HEK293 (cell line): ENCODE measurements at regions not wholly inside any gene's neighbourhood (a gene's known extent, or its start where the extent isn't known, plus 50 kb on each side); places are given as distances from the start of the nearest gene placed in this dataset.

ENCODE experiments used
- CTCF ChIA-PET: fragments of 350-600 bp; formaldehyde crosslinking; extraction: SDS; loops from one replicate; lab custom pipeline; 2021; ENCODE audit warnings: antibody characterized with exemption; lab: Yijun Ruan, JAX
- POLR2A ChIA-PET: fragments of 300-600 bp; formaldehyde crosslinking; extraction: SDS; loops from one replicate; lab custom pipeline; 2020; ENCODE audit warnings: antibody characterized with exemption, inconsistent platforms; lab: Yijun Ruan, JAX
- H3K27ac ChIP-seq: fragments of 200-500 bp; sonication (Bioruptor generic); 2 replicates; pipeline ENCODE4 v1.5.1; 2014; ENCODE audit warnings: low read depth, low read length, control low read depth, inconsistent platforms; ENCODE audit errors: extremely low read depth
- H3K36me3 ChIP-seq, 2 experiments: fragments of 200-500 bp in 1 of 2; sonication (Bioruptor generic) in 1 of 2; 1 replicate in 1 of 2; 2 replicates in 1 of 2; pipeline ENCODE4 v1.5.1; 2014 to 2017; ENCODE audit warnings: inconsistent platforms in 2 of 2, low read length in 2 of 2; ENCODE audit not compliant: control insufficient read depth in 2 of 2, insufficient read depth in 1 of 2
- H3K4me1 ChIP-seq: fragments of 200-500 bp; sonication (Bioruptor generic); 2 replicates; pipeline ENCODE4 v1.5.1; 2014; ENCODE audit warnings: mild to moderate bottlenecking, low read length, inconsistent platforms; ENCODE audit not compliant: control insufficient read depth, insufficient read depth
- H3K4me3 ChIP-seq: 2 replicates; pipeline ENCODE4 v1.5.1; 2011; ENCODE audit warnings: low read depth, mild to moderate bottlenecking, control low read depth, low read length, moderate library complexity
- H3K9me3 ChIP-seq: fragments of 200-500 bp; sonication (Bioruptor generic); 2 replicates; pipeline ENCODE4 v1.5.1; 2014; ENCODE audit warnings: low read depth, low read length, inconsistent platforms; ENCODE audit not compliant: control insufficient read depth, insufficient read depth
- GFI1B ChIP-seq: fragments of 450-650 bp; formaldehyde crosslinking; IDR thresholded peaks from 2 replicates; pipeline ENCODE4 v1.5.1; 2016; ENCODE audit warnings: missing biosample characterization, missing genetic modification characterization
- GLI4 ChIP-seq: fragments of 450-650 bp; formaldehyde crosslinking; IDR thresholded peaks from 2 replicates; pipeline ENCODE4 v1.5.1; 2016; ENCODE audit warnings: missing biosample characterization, missing genetic modification characterization
- GLIS2 ChIP-seq: fragments of 450-650 bp; formaldehyde crosslinking; IDR thresholded peaks from 2 replicates; pipeline ENCODE4 v1.5.1; 2016; ENCODE audit warnings: missing biosample characterization, missing genetic modification characterization
- HOXA7 ChIP-seq: sonication (generic); formaldehyde crosslinking; IDR thresholded peaks from 2 replicates; pipeline ENCODE4 v1.8.1; 2022; ENCODE audit warnings: missing genetic modification reagents, borderline replicate concordance
- KLF10 ChIP-seq: fragments of 450-650 bp; IDR thresholded peaks from 2 replicates; pipeline ENCODE4 v1.5.1; 2018; ENCODE audit warnings: missing biosample characterization, mild to moderate bottlenecking, missing genetic modification characterization
- REPIN1 ChIP-seq: fragments of 450-650 bp; formaldehyde crosslinking; IDR thresholded peaks from 2 replicates; pipeline ENCODE4 v1.5.1; 2017; ENCODE audit warnings: missing biosample characterization, missing genetic modification characterization, low read depth
- YY1 ChIP-seq: fragments of 450-650 bp; formaldehyde crosslinking; IDR thresholded peaks from 2 replicates; pipeline ENCODE4 v1.5.1; 2018; ENCODE audit warnings: missing biosample characterization, missing genetic modification characterization
- ZBTB21 ChIP-seq: fragments of 450-650 bp; formaldehyde crosslinking; IDR thresholded peaks from 2 replicates; pipeline ENCODE4 v1.5.1; 2017; ENCODE audit warnings: missing biosample characterization, missing genetic modification characterization
- ZBTB48 ChIP-seq: fragments of 450-650 bp; formaldehyde crosslinking; IDR thresholded peaks from 2 replicates; pipeline ENCODE4 v1.5.1; 2016; ENCODE audit warnings: missing biosample characterization, missing genetic modification characterization
- ZFP69B ChIP-seq: fragments of 450-650 bp; formaldehyde crosslinking; IDR thresholded peaks from 2 replicates; pipeline ENCODE4 v1.5.1; 2016; ENCODE audit warnings: missing biosample characterization, missing genetic modification characterization
- ZNF148 ChIP-seq: fragments of 450-650 bp; formaldehyde crosslinking; IDR thresholded peaks from 2 replicates; pipeline ENCODE4 v1.5.0; 2017; ENCODE audit warnings: missing biosample characterization, missing genetic modification characterization, borderline replicate concordance
- ZNF266 ChIP-seq: fragments of 450-650 bp; formaldehyde crosslinking; IDR thresholded peaks from 2 replicates; pipeline ENCODE4 v1.5.1; 2016; ENCODE audit warnings: missing biosample characterization, missing genetic modification characterization, low read depth
- ZNF311 ChIP-seq: fragments of 450-650 bp; formaldehyde crosslinking; IDR thresholded peaks from 2 replicates; pipeline ENCODE4 v1.5.1; 2017; ENCODE audit warnings: missing biosample characterization, missing genetic modification characterization, borderline replicate concordance
- ZNF514 ChIP-seq: fragments of 450-650 bp; formaldehyde crosslinking; IDR thresholded peaks from 2 replicates; pipeline ENCODE4 v1.5.1; 2016; ENCODE audit warnings: missing biosample characterization, missing genetic modification characterization
- ZNF544 ChIP-seq: fragments of 450-650 bp; formaldehyde crosslinking; IDR thresholded peaks from 2 replicates; pipeline ENCODE4 v1.5.0; 2017; ENCODE audit warnings: missing biosample characterization, missing genetic modification characterization
- ZNF600 ChIP-seq: fragments of 450-650 bp; formaldehyde crosslinking; IDR thresholded peaks from 2 replicates; pipeline ENCODE4 v1.5.1; 2016; ENCODE audit warnings: missing biosample characterization, missing genetic modification characterization
- ZNF621 ChIP-seq: fragments of 450-650 bp; formaldehyde crosslinking; IDR thresholded peaks from 2 replicates; pipeline ENCODE4 v1.5.1; 2017; ENCODE audit warnings: missing biosample characterization, missing genetic modification characterization
- ZNF624 ChIP-seq: fragments of 450-650 bp; formaldehyde crosslinking; IDR thresholded peaks from 2 replicates; pipeline ENCODE4 v1.5.1; 2017; ENCODE audit warnings: missing biosample characterization, missing genetic modification characterization
- TF ChIP-seq, protein P1 (sequence below): fragments of 450-650 bp; formaldehyde crosslinking; IDR thresholded peaks from 2 replicates; pipeline ENCODE4 v1.5.1; 2016; ENCODE audit warnings: missing biosample characterization, missing genetic modification characterization
- TF ChIP-seq, protein P2 (sequence below): fragments of 450-650 bp; formaldehyde crosslinking; IDR thresholded peaks from 2 replicates; pipeline ENCODE4 v1.5.1; 2016; ENCODE audit warnings: missing biosample characterization, missing genetic modification characterization
- TF ChIP-seq, protein P3 (sequence below): fragments of 450-650 bp; formaldehyde crosslinking; IDR thresholded peaks from 2 replicates; pipeline ENCODE4 v1.5.1; 2016; ENCODE audit warnings: missing biosample characterization, missing genetic modification characterization

- Histone ChIP-seq H3K36me3 (no peaks in the 10 kb centered on the region), H3K9me3 (no peaks in the 10 kb centered on the region), H3K27ac (no peak overlapping the region), H3K4me3 (no peak overlapping the region), H3K4me1 (no peaks in the 10 kb centered on the region)
- TF ChIP-seq ZNF600 (tag by site-specific recombination) (no peak), ZNF621 (no peak), GFI1B (no peak), REPIN1 (tag by site-specific recombination) (no peak), ZNF311 (no peak), GLI4 (tag by site-specific recombination) (no peak), ZNF148 (no peak), KLF10 (tag by site-specific recombination) (no peak)
- TF ChIP-seq, protein P1, sequence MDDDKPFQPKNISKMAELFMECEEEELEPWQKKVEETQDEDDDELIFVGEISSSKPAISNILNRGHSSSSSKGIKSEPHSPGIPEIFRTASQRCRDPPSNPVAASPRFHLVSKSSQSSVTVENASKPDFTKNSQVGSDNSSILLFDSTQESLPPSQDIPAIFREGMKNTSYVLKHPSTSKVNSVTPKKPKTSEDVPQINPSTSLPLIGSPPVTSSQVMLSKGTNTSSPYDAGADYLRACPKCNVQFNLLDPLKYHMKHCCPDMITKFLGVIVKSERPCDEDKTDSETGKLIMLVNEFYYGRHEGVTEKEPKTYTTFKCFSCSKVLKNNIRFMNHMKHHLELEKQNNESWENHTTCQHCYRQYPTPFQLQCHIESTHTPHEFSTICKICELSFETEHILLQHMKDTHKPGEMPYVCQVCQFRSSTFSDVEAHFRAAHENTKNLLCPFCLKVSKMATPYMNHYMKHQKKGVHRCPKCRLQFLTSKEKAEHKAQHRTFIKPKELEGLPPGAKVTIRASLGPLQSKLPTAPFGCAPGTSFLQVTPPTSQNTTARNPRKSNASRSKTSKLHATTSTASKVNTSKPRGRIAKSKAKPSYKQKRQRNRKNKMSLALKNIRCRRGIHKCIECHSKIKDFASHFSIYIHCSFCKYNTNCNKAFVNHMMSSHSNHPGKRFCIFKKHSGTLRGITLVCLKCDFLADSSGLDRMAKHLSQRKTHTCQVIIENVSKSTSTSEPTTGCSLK (tag by site-specific recombination) = no peak
- TF ChIP-seq, protein P2, sequence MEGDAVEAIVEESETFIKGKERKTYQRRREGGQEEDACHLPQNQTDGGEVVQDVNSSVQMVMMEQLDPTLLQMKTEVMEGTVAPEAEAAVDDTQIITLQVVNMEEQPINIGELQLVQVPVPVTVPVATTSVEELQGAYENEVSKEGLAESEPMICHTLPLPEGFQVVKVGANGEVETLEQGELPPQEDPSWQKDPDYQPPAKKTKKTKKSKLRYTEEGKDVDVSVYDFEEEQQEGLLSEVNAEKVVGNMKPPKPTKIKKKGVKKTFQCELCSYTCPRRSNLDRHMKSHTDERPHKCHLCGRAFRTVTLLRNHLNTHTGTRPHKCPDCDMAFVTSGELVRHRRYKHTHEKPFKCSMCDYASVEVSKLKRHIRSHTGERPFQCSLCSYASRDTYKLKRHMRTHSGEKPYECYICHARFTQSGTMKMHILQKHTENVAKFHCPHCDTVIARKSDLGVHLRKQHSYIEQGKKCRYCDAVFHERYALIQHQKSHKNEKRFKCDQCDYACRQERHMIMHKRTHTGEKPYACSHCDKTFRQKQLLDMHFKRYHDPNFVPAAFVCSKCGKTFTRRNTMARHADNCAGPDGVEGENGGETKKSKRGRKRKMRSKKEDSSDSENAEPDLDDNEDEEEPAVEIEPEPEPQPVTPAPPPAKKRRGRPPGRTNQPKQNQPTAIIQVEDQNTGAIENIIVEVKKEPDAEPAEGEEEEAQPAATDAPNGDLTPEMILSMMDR (tag by site-specific recombination) = no peak
- ChIA-PET CTCF (no interaction called here), POLR2A (no interaction called here)
These were observed 635.1 kb upstream of the KLF12 start for GRCh38 chr13:74769333-74769732.

GRCh38 chr13:74768521-74769085 lies 634.4 kb upstream of the KLF12 start:
- Histone ChIP-seq H3K27ac (no peak overlapping the region), H3K4me1 (no peaks in the 10 kb centered on the region), H3K9me3 (no peaks in the 10 kb centered on the region), H3K4me3 (no peak overlapping the region), H3K36me3 (no peaks in the 10 kb centered on the region)
- no peak for TF ChIP-seq ZFP69B (tag by site-specific recombination)
- no peak for TF ChIP-seq GLIS2 (tag by site-specific recombination)
- TF ChIP-seq ZNF514 (tag by site-specific recombination) = no peak
- TF ChIP-seq ZNF544 (tag by site-specific recombination) = no peak
- CTCF ChIA-PET = no interaction called here
- POLR2A ChIA-PET = no interaction called here

GRCh38 chr13:74767050-74767449 lies 632.8 kb upstream of the KLF12 start:
- Histone ChIP-seq H3K4me1 (no peaks in the 10 kb centered on the region), H3K27ac (no peak overlapping the region), H3K4me3 (no peak overlapping the region), H3K9me3 (no peaks in the 10 kb centered on the region), H3K36me3 (no peaks in the 10 kb centered on the region)
- ChIA-PET POLR2A (no interaction called here), CTCF (interaction anchor here (0.5 kb wide), 1 partner anchor 771 kb away, joined by 3 read pairs; no protein-coding TSS in a partner anchor)
- TF ChIP-seq ZBTB48 (tag by site-specific recombination) = no peak
- TF ChIP-seq ZNF624 = no peak
- TF ChIP-seq ZFP69B (tag by site-specific recombination) = no peak
- TF ChIP-seq ZNF266 (tag by site-specific recombination) = no peak
- no peak for TF ChIP-seq HOXA7 (CRISPR knock-in tag)
- TF ChIP-seq, protein P2 (tag by site-specific recombination) = no peak
- TF ChIP-seq YY1 (tag by site-specific recombination) = no peak
- TF ChIP-seq, protein P3, sequence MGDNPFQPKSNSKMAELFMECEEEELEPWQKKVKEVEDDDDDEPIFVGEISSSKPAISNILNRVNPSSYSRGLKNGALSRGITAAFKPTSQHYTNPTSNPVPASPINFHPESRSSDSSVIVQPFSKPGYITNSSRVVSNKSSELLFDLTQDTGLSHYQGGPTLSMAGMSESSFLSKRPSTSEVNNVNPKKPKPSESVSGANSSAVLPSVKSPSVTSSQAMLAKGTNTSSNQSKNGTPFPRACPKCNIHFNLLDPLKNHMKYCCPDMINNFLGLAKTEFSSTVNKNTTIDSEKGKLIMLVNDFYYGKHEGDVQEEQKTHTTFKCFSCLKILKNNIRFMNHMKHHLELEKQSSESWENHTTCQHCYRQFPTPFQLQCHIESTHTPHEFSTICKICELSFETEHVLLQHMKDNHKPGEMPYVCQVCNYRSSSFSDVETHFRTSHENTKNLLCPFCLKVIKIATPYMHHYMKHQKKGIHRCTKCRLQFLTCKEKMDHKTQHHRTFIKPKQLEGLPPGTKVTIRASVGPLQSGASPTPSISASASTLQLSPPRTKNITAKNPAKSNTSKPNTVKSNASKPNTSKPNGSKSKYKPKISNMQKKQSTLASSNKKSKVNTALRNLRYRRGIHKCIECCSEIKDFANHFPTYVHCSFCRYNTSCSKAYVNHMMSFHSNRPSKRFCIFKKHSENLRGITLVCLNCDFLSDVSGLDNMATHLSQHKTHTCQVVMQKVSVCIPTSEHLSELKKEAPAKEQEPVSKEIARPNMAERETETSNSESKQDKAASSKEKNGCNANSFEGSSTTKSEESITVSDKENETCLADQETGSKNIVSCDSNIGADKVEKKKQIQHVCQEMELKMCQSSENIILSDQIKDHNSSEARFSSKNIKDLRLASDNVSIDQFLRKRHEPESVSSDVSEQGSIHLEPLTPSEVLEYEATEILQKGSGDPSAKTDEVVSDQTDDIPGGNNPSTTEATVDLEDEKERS (tag by site-specific recombination) = no peak
- TF ChIP-seq ZBTB21 (tag by site-specific recombination) = no peak
